ENCODE measurements at regions not wholly inside any gene's neighbourhood (a gene's known extent, or its start where the extent isn't known, plus 50 kb on each side); places are given as distances from the start of the nearest gene placed in this dataset.

DNA sequence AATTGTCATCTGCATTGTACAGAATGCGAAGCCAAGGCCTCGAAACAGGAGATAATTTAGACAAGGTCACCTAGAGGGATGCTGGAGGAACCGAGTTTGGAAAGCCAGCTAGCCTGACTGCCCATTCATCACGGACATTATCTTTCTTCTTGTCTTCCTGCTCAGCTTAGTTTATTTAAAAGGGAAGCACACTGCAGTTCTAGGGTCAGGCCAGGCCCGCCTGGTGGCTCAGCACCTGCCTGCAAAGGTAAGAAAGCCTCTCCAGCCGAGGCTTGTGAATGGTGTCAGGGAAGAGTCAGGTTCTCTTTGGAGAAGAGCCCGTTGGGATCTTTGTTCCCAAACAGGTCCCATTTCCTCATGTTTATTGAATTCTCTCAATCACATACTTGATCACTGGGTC lies 246.5 kb downstream of the BLID start:
- TF ChIP-seq, protein P1, sequence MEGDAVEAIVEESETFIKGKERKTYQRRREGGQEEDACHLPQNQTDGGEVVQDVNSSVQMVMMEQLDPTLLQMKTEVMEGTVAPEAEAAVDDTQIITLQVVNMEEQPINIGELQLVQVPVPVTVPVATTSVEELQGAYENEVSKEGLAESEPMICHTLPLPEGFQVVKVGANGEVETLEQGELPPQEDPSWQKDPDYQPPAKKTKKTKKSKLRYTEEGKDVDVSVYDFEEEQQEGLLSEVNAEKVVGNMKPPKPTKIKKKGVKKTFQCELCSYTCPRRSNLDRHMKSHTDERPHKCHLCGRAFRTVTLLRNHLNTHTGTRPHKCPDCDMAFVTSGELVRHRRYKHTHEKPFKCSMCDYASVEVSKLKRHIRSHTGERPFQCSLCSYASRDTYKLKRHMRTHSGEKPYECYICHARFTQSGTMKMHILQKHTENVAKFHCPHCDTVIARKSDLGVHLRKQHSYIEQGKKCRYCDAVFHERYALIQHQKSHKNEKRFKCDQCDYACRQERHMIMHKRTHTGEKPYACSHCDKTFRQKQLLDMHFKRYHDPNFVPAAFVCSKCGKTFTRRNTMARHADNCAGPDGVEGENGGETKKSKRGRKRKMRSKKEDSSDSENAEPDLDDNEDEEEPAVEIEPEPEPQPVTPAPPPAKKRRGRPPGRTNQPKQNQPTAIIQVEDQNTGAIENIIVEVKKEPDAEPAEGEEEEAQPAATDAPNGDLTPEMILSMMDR (conservative IDR thresholded peaks at IDR 0.05): no peak
- no peak for TF ChIP-seq EZH2 (IDR thresholded peaks at IDR 0.05; ENCODE audit: low read depth)
